Activated naive CD4-positive, alpha-beta T cell treated with anti-CD3 and anti-CD28 coated beads, Interleukin-2, amount 50 U/mL, for 72 hours (primary cell): ENCODE measurements at regions not wholly inside any gene's neighbourhood (a gene's known extent, or its start where the extent isn't known, plus 50 kb on each side); places are given as distances from the start of the nearest gene placed in this dataset.
"Not testable (repeated sequence)": the region's sequence is repeated elsewhere in the genome, so short reads cannot be mapped to it uniquely, and the experiment has no call there.

Experiments used
- ATAC-seq, 2 donors: fragments of 150-1000 bp; cut with Tn5 transposase; 2 replicates each; pipeline ENCODE4 v1.10.0; 2021; ENCODE audit warnings: mild to moderate bottlenecking in 2 of 2, moderate library complexity in 2 of 2
- DNase-seq, 2 donors: peaks; one replicate each; pipeline ENCODE4 v3.0.0; 2021 to 2022; ENCODE audit warnings: low spot score in 2 of 2
- H3K27ac Mint-ChIP-seq, 2 donors: one replicate each; pipeline ENCODE4 v1.8.0; 2022; ENCODE audit warnings: mild to moderate bottlenecking in 2 of 2, mixed read lengths in 2 of 2
- H3K36me3 Mint-ChIP-seq, 2 donors: one replicate each; pipeline ENCODE4 v1.8.0; 2022; ENCODE audit warnings: mixed read lengths in 2 of 2
- H3K9me3 Mint-ChIP-seq, 2 donors: one replicate each; pipeline ENCODE4 v1.8.0; 2022; ENCODE audit warnings: mixed read lengths in 2 of 2

GRCh38 chr12:28781671-28782652 lies 367.1 kb upstream of the FAR2 start:
- H3K9me3 Mint-ChIP-seq: peaks cover 4% of the 10 kb centered on the region in 2 donors
- H3K36me3 Mint-ChIP-seq: no peaks in the 10 kb centered on the region
- DNase-seq (no peak), ATAC-seq (no peak)
- no peak overlapping the region for H3K27ac Mint-ChIP-seq

GRCh38 chr12:28782812-28783211 lies 366.3 kb upstream of the FAR2 start:
- no peak for DNase-seq
- no peak for ATAC-seq
- Mint-ChIP-seq H3K36me3 (no peaks in the 10 kb centered on the region), H3K9me3 (peaks cover 4 to 6% of the 10 kb centered on the region in 2 donors), H3K27ac (no peak overlapping the region)

- Mint-ChIP-seq H3K36me3 (no peaks in the 10 kb centered on the region), H3K27ac (peak overlapping the region in 1 of 2 donors; percentile 31), H3K9me3 (peaks cover 3 to 4% of the 10 kb centered on the region in 2 donors)
- DNase-seq: no peak
- no peak for ATAC-seq
These were observed 361.9 kb upstream of the FAR2 start for GRCh38 chr12:28787151-28787550.

- not testable (repeated sequence) for DNase-seq, H3K27ac Mint-ChIP-seq, ATAC-seq, H3K36me3 Mint-ChIP-seq, H3K9me3 Mint-ChIP-seq
These were observed 360.8 kb upstream of the FAR2 start for GRCh38 chr12:28788256-28788655.

GRCh38 chr12:28793581-28794151 lies 355.4 kb upstream of the FAR2 start:
- DNase-seq (no peak), ATAC-seq (no peak)
- H3K36me3 Mint-ChIP-seq: no peaks in the 10 kb centered on the region
- H3K9me3 Mint-ChIP-seq: peaks cover 0 to 5% of the 10 kb centered on the region in 2 donors
- no peak overlapping the region for H3K27ac Mint-ChIP-seq

GRCh38 chr12:28794211-28794610 lies 354.9 kb upstream of the FAR2 start:
- no peak for ATAC-seq
- Mint-ChIP-seq H3K27ac (no peak overlapping the region), H3K36me3 (no peaks in the 10 kb centered on the region), H3K9me3 (peaks cover 0 to 5% of the 10 kb centered on the region in 2 donors)
- DNase-seq: no peak

- no peak overlapping the region for H3K27ac Mint-ChIP-seq
- DNase-seq (no peak), ATAC-seq (no peak)
- no peaks in the 10 kb centered on the region for H3K36me3 Mint-ChIP-seq
- H3K9me3 Mint-ChIP-seq: peaks cover 0 to 5% of the 10 kb centered on the region in 2 donors
These were observed 354.3 kb upstream of the FAR2 start for GRCh38 chr12:28794786-28795185.

GRCh38 chr12:28795311-28795710 lies 353.8 kb upstream of the FAR2 start:
- no peak overlapping the region for H3K27ac Mint-ChIP-seq
- H3K9me3 Mint-ChIP-seq: peaks cover 0 to 5% of the 10 kb centered on the region in 2 donors
- no peak for ATAC-seq
- DNase-seq: no peak
- no peaks in the 10 kb centered on the region for H3K36me3 Mint-ChIP-seq

- H3K27ac Mint-ChIP-seq: no peak overlapping the region
- ATAC-seq: no peak
- no peak for DNase-seq
- no peaks in the 10 kb centered on the region for H3K36me3 Mint-ChIP-seq
- H3K9me3 Mint-ChIP-seq: no peaks in the 10 kb centered on the region
These were observed 349.7 kb upstream of the FAR2 start for GRCh38 chr12:28799348-28799747.

- no peaks in the 10 kb centered on the region for H3K9me3 Mint-ChIP-seq
- no peaks in the 10 kb centered on the region for H3K36me3 Mint-ChIP-seq
- ATAC-seq: no peak
- DNase-seq: no peak
- H3K27ac Mint-ChIP-seq: no peak overlapping the region
These were observed 348.9 kb upstream of the FAR2 start for GRCh38 chr12:28800129-28800528.

- DNase-seq (no peak), ATAC-seq (no peak)
- Mint-ChIP-seq H3K36me3 (no peaks in the 10 kb centered on the region), H3K27ac (no peak overlapping the region), H3K9me3 (no peaks in the 10 kb centered on the region)
These were observed 346.2 kb upstream of the FAR2 start for GRCh38 chr12:28802706-28803438.

- Mint-ChIP-seq H3K9me3 (no peaks in the 10 kb centered on the region), H3K36me3 (no peaks in the 10 kb centered on the region), H3K27ac (no peak overlapping the region)
- DNase-seq (no peak), ATAC-seq (no peak)
These were observed 341.5 kb upstream of the FAR2 start for GRCh38 chr12:28807535-28807934.

GRCh38 chr12:28811457-28811856 lies 337.6 kb upstream of the FAR2 start:
- no peak overlapping the region for H3K27ac Mint-ChIP-seq
- ATAC-seq: no peak
- H3K36me3 Mint-ChIP-seq: no peaks in the 10 kb centered on the region
- no peaks in the 10 kb centered on the region for H3K9me3 Mint-ChIP-seq
- no peak for DNase-seq

GRCh38 chr12:28814246-28814645 lies 334.8 kb upstream of the FAR2 start:
- Mint-ChIP-seq H3K9me3 (no peaks in the 10 kb centered on the region), H3K36me3 (no peaks in the 10 kb centered on the region), H3K27ac (no peak overlapping the region)
- DNase-seq (no peak), ATAC-seq (no peak)

GRCh38 chr12:28817524-28817923 lies 331.6 kb upstream of the FAR2 start:
- no peaks in the 10 kb centered on the region for H3K36me3 Mint-ChIP-seq
- DNase-seq (no peak), ATAC-seq (no peak)
- no peak overlapping the region for H3K27ac Mint-ChIP-seq
- no peaks in the 10 kb centered on the region for H3K9me3 Mint-ChIP-seq

GRCh38 chr12:28824193-28824846 lies 324.8 kb upstream of the FAR2 start:
- ATAC-seq: no peak
- H3K9me3 Mint-ChIP-seq: no peaks in the 10 kb centered on the region
- H3K36me3 Mint-ChIP-seq: no peaks in the 10 kb centered on the region
- H3K27ac Mint-ChIP-seq: no peak overlapping the region
- no peak for DNase-seq

- Mint-ChIP-seq H3K27ac (no peak overlapping the region), H3K36me3 (no peaks in the 10 kb centered on the region), H3K9me3 (no peaks in the 10 kb centered on the region)
- no peak for ATAC-seq
- no peak for DNase-seq
These were observed 324.2 kb upstream of the FAR2 start for GRCh38 chr12:28824849-28825248.
